ENCODE measurements at regions not wholly inside any gene's neighbourhood (a gene's known extent, or its start where the extent isn't known, plus 50 kb on each side); places are given as distances from the start of the nearest gene placed in this dataset.

GRCh38 chr22:49196046-49196511 lies 631.6 kb downstream of the BRD1 start:
- FAIRE-seq, result no peak
- no peak for DNase-seq (ENCODE audit: insufficient read length, low spot score)
- no peak for TF ChIP-seq SPI1 (IDR thresholded peaks at IDR 0.05; ENCODE audit: low read depth, low read length)

- TF ChIP-seq POU2F2 (IDR thresholded peaks at IDR 0.05; ENCODE audit: low read depth, low read length) (no peak), PAX5 (IDR thresholded peaks at IDR 0.05; ENCODE audit: insufficient read depth, low read length, severe bottlenecking) (no peak), SPI1 (IDR thresholded peaks at IDR 0.05; ENCODE audit: low read depth, low read length) (no peak), POLR2A (IDR thresholded peaks at IDR 0.05; ENCODE audit: low read depth, low read length) (no peak), TAF1 (IDR thresholded peaks at IDR 0.05; ENCODE audit: low read depth, low read length) (no peak), POLR2AphosphoS5 (IDR thresholded peaks at IDR 0.05; ENCODE audit: low read depth, low read length) (no peak)
- DNase-seq (ENCODE audit: insufficient read length, low spot score) (no peak), FAIRE-seq (no peak)
Observed at GRCh38 chr22:49195636-49196035, 632.0 kb downstream of the BRD1 start.

GRCh38 chr22:49193901-49194465 lies 633.7 kb downstream of the BRD1 start:
- TF ChIP-seq POU2F2 (IDR thresholded peaks at IDR 0.05; ENCODE audit: low read depth, low read length) (no peak), POLR2A (IDR thresholded peaks at IDR 0.05; ENCODE audit: low read depth, low read length) (no peak), POLR2AphosphoS5 (IDR thresholded peaks at IDR 0.05; ENCODE audit: low read depth, low read length) (no peak), PAX5 (IDR thresholded peaks at IDR 0.05; ENCODE audit: insufficient read depth, low read length, severe bottlenecking) (no peak), TAF1 (IDR thresholded peaks at IDR 0.05; ENCODE audit: low read depth, low read length) (no peak), SPI1 (IDR thresholded peaks at IDR 0.05; ENCODE audit: low read depth, low read length) (no peak)
- FAIRE-seq, result no peak
- DNase-seq (ENCODE audit: insufficient read length, low spot score), result no peak

- DNase-seq (ENCODE audit: insufficient read length, low spot score) (no peak), FAIRE-seq (no peak)
- no peak for TF ChIP-seq POLR2AphosphoS5 (IDR thresholded peaks at IDR 0.05; ENCODE audit: low read depth, low read length)
- TF ChIP-seq POU2F2 (IDR thresholded peaks at IDR 0.05; ENCODE audit: low read depth, low read length), result no peak
- TF ChIP-seq TAF1 (IDR thresholded peaks at IDR 0.05; ENCODE audit: low read depth, low read length), result no peak
- no peak for TF ChIP-seq POLR2A (IDR thresholded peaks at IDR 0.05; ENCODE audit: low read depth, low read length)
- no peak for TF ChIP-seq SPI1 (IDR thresholded peaks at IDR 0.05; ENCODE audit: low read depth, low read length)
- no peak for TF ChIP-seq PAX5 (IDR thresholded peaks at IDR 0.05; ENCODE audit: insufficient read depth, low read length, severe bottlenecking)
Observed at GRCh38 chr22:49193348-49193747, 634.3 kb downstream of the BRD1 start.

- FAIRE-seq, result no peak
- no peak for DNase-seq (ENCODE audit: insufficient read length, low spot score)
- TF ChIP-seq POU2F2 (IDR thresholded peaks at IDR 0.05; ENCODE audit: low read depth, low read length), result no peak
- TF ChIP-seq PAX5 (IDR thresholded peaks at IDR 0.05; ENCODE audit: insufficient read depth, low read length, severe bottlenecking), result no peak
- no peak for TF ChIP-seq SPI1 (IDR thresholded peaks at IDR 0.05; ENCODE audit: low read depth, low read length)
- TF ChIP-seq POLR2A (IDR thresholded peaks at IDR 0.05; ENCODE audit: low read depth, low read length), result no peak
- TF ChIP-seq TAF1 (IDR thresholded peaks at IDR 0.05; ENCODE audit: low read depth, low read length), result no peak
- TF ChIP-seq POLR2AphosphoS5 (IDR thresholded peaks at IDR 0.05; ENCODE audit: low read depth, low read length), result no peak
Observed at GRCh38 chr22:49192857-49193250, 634.8 kb downstream of the BRD1 start.

GRCh38 chr22:49192180-49192856 lies 635.4 kb downstream of the BRD1 start:
- FAIRE-seq, result no peak
- no peak for DNase-seq (ENCODE audit: insufficient read length, low spot score)
- TF ChIP-seq POU2F2 (IDR thresholded peaks at IDR 0.05; ENCODE audit: low read depth, low read length), result no peak
- TF ChIP-seq POLR2A (IDR thresholded peaks at IDR 0.05; ENCODE audit: low read depth, low read length), result no peak
- TF ChIP-seq PAX5 (IDR thresholded peaks at IDR 0.05; ENCODE audit: insufficient read depth, low read length, severe bottlenecking), result no peak
- no peak for TF ChIP-seq SPI1 (IDR thresholded peaks at IDR 0.05; ENCODE audit: low read depth, low read length)
- no peak for TF ChIP-seq POLR2AphosphoS5 (IDR thresholded peaks at IDR 0.05; ENCODE audit: low read depth, low read length)
- no peak for TF ChIP-seq TAF1 (IDR thresholded peaks at IDR 0.05; ENCODE audit: low read depth, low read length)

- DNase-seq (ENCODE audit: insufficient read length, low spot score), result no peak
- no peak for FAIRE-seq
- TF ChIP-seq SPI1 (IDR thresholded peaks at IDR 0.05; ENCODE audit: low read depth, low read length), result no peak
Observed at GRCh38 chr22:49191506-49191980, 636.1 kb downstream of the BRD1 start.

GRCh38 chr22:49190816-49191505 lies 636.7 kb downstream of the BRD1 start:
- DNase-seq (ENCODE audit: insufficient read length, low spot score) (no peak), FAIRE-seq (no peak)
- TF ChIP-seq POU2F2 (IDR thresholded peaks at IDR 0.05; ENCODE audit: low read depth, low read length), result no peak
- no peak for TF ChIP-seq POLR2AphosphoS5 (IDR thresholded peaks at IDR 0.05; ENCODE audit: low read depth, low read length)
- TF ChIP-seq PAX5 (IDR thresholded peaks at IDR 0.05; ENCODE audit: insufficient read depth, low read length, severe bottlenecking), result no peak
- no peak for TF ChIP-seq TAF1 (IDR thresholded peaks at IDR 0.05; ENCODE audit: low read depth, low read length)
- no peak for TF ChIP-seq POLR2A (IDR thresholded peaks at IDR 0.05; ENCODE audit: low read depth, low read length)
- no peak for TF ChIP-seq SPI1 (IDR thresholded peaks at IDR 0.05; ENCODE audit: low read depth, low read length)

- TF ChIP-seq SPI1 (IDR thresholded peaks at IDR 0.05; ENCODE audit: low read depth, low read length) (no peak), TAF1 (IDR thresholded peaks at IDR 0.05; ENCODE audit: low read depth, low read length) (no peak), POU2F2 (IDR thresholded peaks at IDR 0.05; ENCODE audit: low read depth, low read length) (no peak), PAX5 (IDR thresholded peaks at IDR 0.05; ENCODE audit: insufficient read depth, low read length, severe bottlenecking) (no peak), POLR2AphosphoS5 (IDR thresholded peaks at IDR 0.05; ENCODE audit: low read depth, low read length) (no peak), POLR2A (IDR thresholded peaks at IDR 0.05; ENCODE audit: low read depth, low read length) (no peak)
- FAIRE-seq, result no peak
- DNase-seq (ENCODE audit: insufficient read length, low spot score), result no peak
Observed at GRCh38 chr22:49189871-49190270, 637.8 kb downstream of the BRD1 start.

Measured in GM12891 (cell line).